OCI-LY1 (cell line): ENCODE measurements at regions not wholly inside any gene's neighbourhood (a gene's known extent, or its start where the extent isn't known, plus 50 kb on each side); places are given as distances from the start of the nearest gene placed in this dataset.

ENCODE experiments used
- EZH2 ChIP-seq: fragments of 200-600 bp; sonication (generic), shearing (Covaris generic); IDR thresholded peaks from 2 replicates; pipeline ENCODE4 v1.8.0; 2017; ENCODE audit warnings: borderline replicate concordance, mixed run types, mild to moderate bottlenecking, antibody characterized with exemption, low read length, moderate library complexity, mixed read lengths
- TF ChIP-seq, protein P1 (sequence below): fragments of 200-600 bp; sonication (generic), shearing (Covaris generic); IDR thresholded peaks from 2 replicates; pipeline ENCODE4 v1.5.1; 2017; ENCODE audit warnings: mild to moderate bottlenecking, antibody characterized with exemption, low read length, moderate library complexity, mixed read lengths

DNA sequence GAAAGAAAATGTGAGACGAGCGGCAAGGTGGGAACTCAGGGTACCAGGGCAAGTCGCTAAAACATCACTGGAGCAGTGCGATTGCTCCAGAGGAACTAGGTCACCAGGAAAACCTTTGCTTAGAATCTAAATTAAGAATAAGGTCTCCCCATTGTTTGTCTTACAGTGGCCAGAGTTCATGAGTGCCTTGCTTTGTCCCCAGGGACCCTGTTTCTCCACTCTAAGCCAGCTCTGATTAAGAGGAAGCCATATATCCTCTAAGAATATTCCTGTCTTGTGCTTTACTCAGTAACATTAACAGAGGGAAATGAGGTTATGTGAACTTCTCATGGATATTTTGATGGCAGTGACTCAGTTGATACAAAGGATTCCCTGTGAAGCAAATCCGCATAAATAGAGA, 305.8 kb downstream of the CD83 start:
- TF ChIP-seq, protein P1, sequence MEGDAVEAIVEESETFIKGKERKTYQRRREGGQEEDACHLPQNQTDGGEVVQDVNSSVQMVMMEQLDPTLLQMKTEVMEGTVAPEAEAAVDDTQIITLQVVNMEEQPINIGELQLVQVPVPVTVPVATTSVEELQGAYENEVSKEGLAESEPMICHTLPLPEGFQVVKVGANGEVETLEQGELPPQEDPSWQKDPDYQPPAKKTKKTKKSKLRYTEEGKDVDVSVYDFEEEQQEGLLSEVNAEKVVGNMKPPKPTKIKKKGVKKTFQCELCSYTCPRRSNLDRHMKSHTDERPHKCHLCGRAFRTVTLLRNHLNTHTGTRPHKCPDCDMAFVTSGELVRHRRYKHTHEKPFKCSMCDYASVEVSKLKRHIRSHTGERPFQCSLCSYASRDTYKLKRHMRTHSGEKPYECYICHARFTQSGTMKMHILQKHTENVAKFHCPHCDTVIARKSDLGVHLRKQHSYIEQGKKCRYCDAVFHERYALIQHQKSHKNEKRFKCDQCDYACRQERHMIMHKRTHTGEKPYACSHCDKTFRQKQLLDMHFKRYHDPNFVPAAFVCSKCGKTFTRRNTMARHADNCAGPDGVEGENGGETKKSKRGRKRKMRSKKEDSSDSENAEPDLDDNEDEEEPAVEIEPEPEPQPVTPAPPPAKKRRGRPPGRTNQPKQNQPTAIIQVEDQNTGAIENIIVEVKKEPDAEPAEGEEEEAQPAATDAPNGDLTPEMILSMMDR: no peak
- TF ChIP-seq EZH2: no peak
